Right lobe of liver (tissue), 6 donors: ENCODE measurements at regions not wholly inside any gene's neighbourhood (a gene's known extent, or its start where the extent isn't known, plus 50 kb on each side); places are given as distances from the start of the nearest gene placed in this dataset.

Experiments used
- ATAC-seq, 4 donors: fragments of 200-7000 bp; cut with Tn5 transposase; one replicate each; pipeline ENCODE4 v1.9.1; 2020; ENCODE audit warnings: mild to moderate bottlenecking in 4 of 4, moderate library complexity in 4 of 4
- DNase-seq, 3 donors: peaks; one replicate each; pipeline ENCODE4 v3.0.0-alpha.2; 2020
- H3K27ac ChIP-seq, 3 donors: fragments of 200-600 bp; one replicate each; pipeline ENCODE4 v1.8.0; 2022
- H3K27me3 ChIP-seq, 2 donors: fragments of 200-600 bp; one replicate each; pipeline ENCODE4 v1.8.0; 2022
- H3K36me3 ChIP-seq, 4 donors: fragments of 200-600 bp; sonication (generic) in 1 of 4; one replicate each; pipeline versions ENCODE4 v1.5.1 to v1.8.0; 2017 to 2022; ENCODE audit warnings: control low read depth in 1 of 4
- H3K4me1 ChIP-seq, 4 donors: fragments of 200-600 bp; sonication (generic) in 1 of 4; one replicate each; pipeline versions ENCODE4 v1.5.1 to v1.8.0; 2017 to 2022; ENCODE audit warnings: control low read depth in 1 of 4
- H3K4me3 ChIP-seq, 3 donors: fragments of 200-600 bp; one replicate each; pipeline ENCODE4 v1.8.0; 2022
- H3K9me3 ChIP-seq, 4 donors: fragments of 200-600 bp; sonication (generic) in 1 of 4; one replicate each; pipeline versions ENCODE4 v1.5.1 to v1.8.0; 2017 to 2022; ENCODE audit warnings: control low read depth in 1 of 4
- CTCF ChIP-seq, 4 donors: fragments of 200-600 bp in 3 of 4; fragments of 450-650 bp in 1 of 4; IDR thresholded peaks; one replicate each; pipeline versions ENCODE4 v1.5.1 to v1.8.0; 2016 to 2022; ENCODE audit warnings: antibody characterized with exemption in 4 of 4, mild to moderate bottlenecking in 2 of 4
- POLR2A ChIP-seq: fragments of 450-650 bp; IDR thresholded peaks from one replicate; pipeline ENCODE4 v1.6.1; 2017; ENCODE audit warnings: antibody characterized with exemption, mild to moderate bottlenecking
- WGBS: methylation state at CpG from one replicate; pipeline ENCODE4 v1.1.6; 2018; ENCODE audit warnings: low coverage, low lambda C conversion rate; ENCODE audit not compliant: insufficient coverage; ENCODE audit errors: missing lambda C conversion rate; 5-methylcytosine and 5-hydroxymethylcytosine counted together
- intact Hi-C, 2 donors: fragments of 100-400 bp; cut with DNase I; formaldehyde crosslinking; loops; one replicate each; pipeline versions ENCODE4 v1.11.2 to v1.14.1; 2022
- donor health status: DM: no; HTN: yes; CAD: no.
- donor health status: DM: no; HTN: no; CAD: no.
- donor health status: DM: no; HTN: no; CAD: no.
- donor health status: DM: no; HTN: yes; CAD: no.
- donor health status: DM: no; HTN: yes; CAD: no.

GRCh38 chr16:6375465-6376075, 957.1 kb upstream of the RBFOX1 start:
- Histone ChIP-seq H3K27ac (no peak overlapping the region), H3K27me3 (no peaks in the 10 kb centered on the region), H3K4me1 (no peaks in the 10 kb centered on the region), H3K36me3 (no peaks in the 10 kb centered on the region), H3K4me3 (no peak overlapping the region), H3K9me3 (no peaks in the 10 kb centered on the region)
- ATAC-seq (no peak), DNase-seq (no peak)
- no peak for TF ChIP-seq POLR2A
- no peak for TF ChIP-seq CTCF (IDR thresholded peaks at IDR 0.05)
- 52% methylated on average over 2 of the region's 8 CpGs for WGBS
- intact Hi-C loops, result no loop called here

GRCh38 chr16:6374821-6375220, 957.8 kb upstream of the RBFOX1 start:
- Histone ChIP-seq H3K4me3 (no peak overlapping the region), H3K9me3 (no peaks in the 10 kb centered on the region), H3K27ac (no peak overlapping the region), H3K27me3 (no peaks in the 10 kb centered on the region), H3K4me1 (no peaks in the 10 kb centered on the region), H3K36me3 (no peaks in the 10 kb centered on the region)
- intact Hi-C loops, result no loop called here
- TF ChIP-seq POLR2A (no peak), CTCF (IDR thresholded peaks at IDR 0.05) (no peak)
- no peak for DNase-seq
- 0% methylated on average over 3 of the region's 3 CpGs for WGBS
- ATAC-seq, result no peak

GRCh38 chr16:6364846-6365245, 967.8 kb upstream of the RBFOX1 start:
- ATAC-seq, result no peak
- TF ChIP-seq POLR2A (no peak), CTCF (IDR thresholded peaks at IDR 0.05) (no peak)
- Histone ChIP-seq H3K27ac (no peak overlapping the region), H3K4me3 (no peak overlapping the region), H3K27me3 (no peaks in the 10 kb centered on the region), H3K36me3 (no peaks in the 10 kb centered on the region), H3K9me3 (no peaks in the 10 kb centered on the region), H3K4me1 (no peaks in the 10 kb centered on the region)
- 57% methylated on average over 3 of the region's 3 CpGs for WGBS
- intact Hi-C loops, result no loop called here
- DNase-seq, result no peak

GRCh38 chr16:6363896-6364607, 968.6 kb upstream of the RBFOX1 start:
- Histone ChIP-seq H3K4me1 (no peaks in the 10 kb centered on the region), H3K27ac (no peak overlapping the region), H3K9me3 (no peaks in the 10 kb centered on the region), H3K4me3 (no peak overlapping the region), H3K27me3 (no peaks in the 10 kb centered on the region), H3K36me3 (no peaks in the 10 kb centered on the region)
- TF ChIP-seq CTCF (IDR thresholded peaks at IDR 0.05), result no peak
- TF ChIP-seq POLR2A, result no peak
- DNase-seq (no peak), ATAC-seq (no peak)
- intact Hi-C loops, result no loop called here
- WGBS, result 49% methylated on average over 6 of the region's 6 CpGs
